ENCODE measurements at regions not wholly inside any gene's neighbourhood (a gene's known extent, or its start where the extent isn't known, plus 50 kb on each side); places are given as distances from the start of the nearest gene placed in this dataset.
"Not testable (repeated sequence)": the region's sequence is repeated elsewhere in the genome, so short reads cannot be mapped to it uniquely, and the experiment has no call there.

- H3K27ac Mint-ChIP-seq: no peak overlapping the region
- no peaks in the 10 kb centered on the region for H3K4me1 Mint-ChIP-seq (ENCODE audit: low read depth)
- H3K9me3 Mint-ChIP-seq (ENCODE audit: low read depth): no peaks in the 10 kb centered on the region
- no peak overlapping the region for H3K4me3 Mint-ChIP-seq
- no peaks in the 10 kb centered on the region for H3K27me3 Mint-ChIP-seq
- no peaks in the 10 kb centered on the region for H3K36me3 Mint-ChIP-seq
Measured at GRCh38 chr5:92652756-92653155, 928.3 kb downstream of the NR2F1-AS1 start.

GRCh38 chr5:92644266-92644886 lies 936.6 kb downstream of the NR2F1-AS1 start:
- H3K4me1 Mint-ChIP-seq (ENCODE audit: low read depth): no peaks in the 10 kb centered on the region
- no peaks in the 10 kb centered on the region for H3K36me3 Mint-ChIP-seq
- no peaks in the 10 kb centered on the region for H3K27me3 Mint-ChIP-seq
- no peaks in the 10 kb centered on the region for H3K9me3 Mint-ChIP-seq (ENCODE audit: low read depth)
- H3K4me3 Mint-ChIP-seq: no peak overlapping the region
- no peak overlapping the region for H3K27ac Mint-ChIP-seq

DNA sequence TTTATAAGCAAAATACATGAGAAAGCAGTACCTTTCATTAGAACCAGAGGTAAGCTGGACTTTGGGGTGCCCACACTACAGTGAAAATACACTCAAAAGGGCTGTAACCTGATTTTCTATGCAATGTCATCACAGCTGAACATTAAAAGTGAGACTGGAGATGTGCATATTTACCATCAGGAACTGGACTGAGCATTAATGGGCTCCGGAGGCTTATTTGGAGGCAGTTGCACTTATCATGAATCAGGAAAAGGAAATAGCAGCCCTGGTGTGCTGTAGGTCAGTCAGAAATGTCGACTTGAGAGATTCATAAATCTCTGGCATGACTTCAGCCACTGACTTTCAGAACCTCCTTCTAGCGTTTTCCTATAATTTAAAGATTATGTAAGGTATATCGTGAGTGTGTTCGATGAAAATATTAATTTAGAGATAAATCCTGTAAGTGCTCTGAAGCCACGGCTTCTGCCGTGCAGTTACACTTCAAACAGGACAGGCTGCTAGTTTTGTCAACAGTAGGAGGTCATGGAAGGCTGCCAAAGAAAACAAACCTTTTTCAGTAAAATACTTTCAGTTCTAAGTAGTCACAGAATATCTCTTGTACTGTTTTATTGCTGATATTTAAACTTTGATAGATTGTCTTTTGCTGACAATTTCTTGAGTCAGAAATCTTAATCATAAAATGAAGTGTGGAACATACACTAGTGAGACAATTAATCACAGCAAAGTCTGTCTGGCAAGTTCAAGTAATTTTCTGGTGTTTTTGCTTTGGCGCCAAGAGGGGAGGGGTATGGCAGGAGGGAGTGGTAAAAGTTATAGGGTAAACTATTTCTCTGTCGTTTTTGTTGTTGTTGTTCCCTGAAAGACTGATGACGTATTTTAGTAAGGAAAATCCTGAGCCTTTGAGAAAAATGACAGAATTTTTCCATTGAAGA lies 939.7 kb downstream of the NR2F1-AS1 start:
- H3K36me3 Mint-ChIP-seq: no peaks in the 10 kb centered on the region
- no peak overlapping the region for H3K27ac Mint-ChIP-seq
- H3K4me3 Mint-ChIP-seq: no peak overlapping the region
- no peaks in the 10 kb centered on the region for H3K9me3 Mint-ChIP-seq (ENCODE audit: low read depth)
- H3K4me1 Mint-ChIP-seq (ENCODE audit: low read depth): no peaks in the 10 kb centered on the region
- no peaks in the 10 kb centered on the region for H3K27me3 Mint-ChIP-seq

DNA sequence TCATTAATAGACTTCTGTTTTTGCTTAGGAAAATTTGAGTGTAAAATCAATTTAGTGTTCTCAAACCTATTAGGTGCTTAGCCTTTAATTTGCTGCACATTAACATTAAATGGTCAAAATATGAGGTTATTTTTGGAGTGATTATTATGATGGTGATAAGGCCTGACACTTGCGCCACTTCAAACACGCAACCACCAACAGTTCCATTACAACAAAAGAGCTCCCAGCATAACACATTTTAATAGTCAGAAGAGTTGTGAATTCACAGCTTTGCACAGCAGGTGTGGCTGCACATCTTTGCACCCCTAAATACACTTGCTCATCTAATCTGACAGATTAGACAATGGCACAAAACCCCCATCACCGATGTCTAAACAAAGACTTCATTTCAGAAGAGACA lies 940.7 kb downstream of the NR2F1-AS1 start:
- Mint-ChIP-seq H3K27ac (no peak overlapping the region), H3K4me1 (ENCODE audit: low read depth) (no peaks in the 10 kb centered on the region), H3K9me3 (ENCODE audit: low read depth) (no peaks in the 10 kb centered on the region), H3K36me3 (no peaks in the 10 kb centered on the region), H3K4me3 (no peak overlapping the region), H3K27me3 (no peaks in the 10 kb centered on the region)

DNA sequence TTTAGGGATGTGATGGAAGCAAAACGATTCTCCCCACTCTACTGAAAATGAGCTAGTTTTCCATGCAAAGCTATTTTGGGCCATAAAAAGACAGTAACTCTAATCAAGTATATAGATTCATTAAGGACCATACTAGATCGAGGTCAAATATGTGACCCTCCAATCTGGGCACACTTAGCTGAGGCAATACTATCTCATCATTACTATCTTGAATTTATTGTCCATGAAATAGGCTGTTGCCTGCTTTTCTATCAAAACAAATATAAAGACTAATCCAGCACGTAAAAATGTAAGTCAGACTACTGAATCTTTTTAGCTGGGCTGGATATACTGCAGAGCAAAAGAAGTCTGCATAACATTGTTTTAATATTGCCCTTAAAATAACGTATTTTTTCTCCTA lies 943.1 kb downstream of the NR2F1-AS1 start:
- Mint-ChIP-seq H3K4me3 (no peak overlapping the region), H3K36me3 (no peaks in the 10 kb centered on the region), H3K27me3 (no peaks in the 10 kb centered on the region)

DNA sequence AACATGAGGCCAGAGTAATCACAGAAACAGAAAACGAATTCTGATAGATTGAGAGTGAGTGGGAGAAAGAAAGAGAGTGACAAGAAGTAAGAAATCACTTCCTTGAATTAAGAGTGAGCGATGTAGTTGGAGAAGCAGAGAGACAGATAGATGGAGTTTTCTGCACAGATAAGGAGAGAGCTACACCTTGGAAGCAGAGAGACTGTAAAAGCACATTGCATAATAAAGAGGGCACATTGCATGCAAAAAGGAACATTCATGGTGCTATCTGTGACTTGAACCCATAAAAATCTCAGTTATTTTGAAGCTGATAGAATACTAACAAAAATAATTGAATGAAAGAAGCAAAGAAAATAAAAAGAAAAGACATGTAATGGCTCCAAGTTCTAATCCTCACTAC lies 943.8 kb downstream of the NR2F1-AS1 start:
- Mint-ChIP-seq H3K4me1 (ENCODE audit: low read depth) (no peaks in the 10 kb centered on the region), H3K36me3 (no peaks in the 10 kb centered on the region), H3K4me3 (no peak overlapping the region), H3K27me3 (no peaks in the 10 kb centered on the region), H3K9me3 (ENCODE audit: low read depth) (no peaks in the 10 kb centered on the region), H3K27ac (no peak overlapping the region)

More for the DNA sequence above, 943.1 kb downstream of the NR2F1-AS1 start:
- Mint-ChIP-seq H3K9me3 (ENCODE audit: low read depth) (no peaks in the 10 kb centered on the region), H3K4me1 (ENCODE audit: low read depth) (no peaks in the 10 kb centered on the region), H3K27ac (no peak overlapping the region)

GRCh38 chr5:92635001-92635461 lies 946.0 kb downstream of the NR2F1-AS1 start:
- no peaks in the 10 kb centered on the region for H3K4me1 Mint-ChIP-seq (ENCODE audit: low read depth)

DNA sequence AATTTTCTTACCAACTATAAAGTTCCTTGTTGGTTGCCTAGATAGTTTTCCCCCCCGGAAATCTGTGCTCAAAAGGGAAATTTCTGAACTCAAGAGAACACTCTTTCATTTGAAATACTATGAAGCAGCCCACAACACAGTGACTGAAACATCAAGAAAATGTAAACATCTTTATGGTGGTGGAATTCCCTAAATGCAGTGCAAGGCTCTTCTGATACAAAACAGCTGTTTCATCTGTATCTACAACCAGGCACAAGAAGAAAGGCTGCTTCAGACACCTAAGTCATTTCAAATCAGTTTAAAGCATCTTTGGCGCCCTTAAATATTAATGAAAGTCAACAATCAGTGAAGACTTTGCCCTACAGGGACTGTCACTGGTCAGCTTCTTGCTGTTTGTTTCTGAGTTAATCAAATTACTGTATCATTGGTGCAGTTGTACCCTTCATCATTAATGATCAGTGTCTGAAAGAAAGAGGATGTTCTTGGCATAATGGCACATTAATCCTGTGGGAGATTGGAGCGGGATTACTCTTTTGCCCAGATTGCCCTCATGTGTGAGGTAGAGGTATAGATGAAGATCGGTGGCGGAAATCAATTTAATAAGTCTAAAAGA lies 947.0 kb downstream of the NR2F1-AS1 start:
- no peak overlapping the region for H3K4me3 Mint-ChIP-seq
- no peak overlapping the region for H3K27ac Mint-ChIP-seq
- H3K4me1 Mint-ChIP-seq (ENCODE audit: low read depth): no peaks in the 10 kb centered on the region
- no peaks in the 10 kb centered on the region for H3K9me3 Mint-ChIP-seq (ENCODE audit: low read depth)
- H3K27me3 Mint-ChIP-seq: no peaks in the 10 kb centered on the region
- H3K36me3 Mint-ChIP-seq: no peaks in the 10 kb centered on the region

More at GRCh38 chr5:92635001-92635461, 946.0 kb downstream of the NR2F1-AS1 start:
- H3K9me3 Mint-ChIP-seq (ENCODE audit: low read depth): no peaks in the 10 kb centered on the region
- H3K4me3 Mint-ChIP-seq: no peak overlapping the region
- H3K27me3 Mint-ChIP-seq: no peaks in the 10 kb centered on the region
- H3K27ac Mint-ChIP-seq: no peak overlapping the region
- no peaks in the 10 kb centered on the region for H3K36me3 Mint-ChIP-seq

DNA sequence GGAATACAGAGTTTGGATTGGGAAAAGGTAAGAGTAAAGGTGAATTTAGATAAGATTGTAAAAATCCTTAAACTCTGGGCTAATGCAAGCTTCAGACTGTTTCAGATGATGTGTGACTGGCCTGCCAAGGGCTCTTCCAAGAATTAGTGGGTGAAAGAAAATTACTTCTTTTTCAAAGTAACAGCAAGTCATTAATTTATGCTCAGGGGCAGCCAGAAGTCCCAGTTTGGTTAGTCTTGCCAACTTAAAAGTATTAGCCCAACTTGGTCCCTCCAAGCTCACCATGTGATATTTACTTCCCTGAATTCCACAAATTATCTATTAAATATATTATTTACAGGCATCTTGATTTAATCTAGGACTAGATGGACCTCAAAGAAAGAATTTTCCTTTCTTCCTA lies 947.8 kb downstream of the NR2F1-AS1 start:
- Mint-ChIP-seq H3K4me1 (ENCODE audit: low read depth) (no peaks in the 10 kb centered on the region), H3K4me3 (no peak overlapping the region), H3K9me3 (ENCODE audit: low read depth) (no peaks in the 10 kb centered on the region), H3K36me3 (no peaks in the 10 kb centered on the region), H3K27ac (no peak overlapping the region), H3K27me3 (no peaks in the 10 kb centered on the region)

DNA sequence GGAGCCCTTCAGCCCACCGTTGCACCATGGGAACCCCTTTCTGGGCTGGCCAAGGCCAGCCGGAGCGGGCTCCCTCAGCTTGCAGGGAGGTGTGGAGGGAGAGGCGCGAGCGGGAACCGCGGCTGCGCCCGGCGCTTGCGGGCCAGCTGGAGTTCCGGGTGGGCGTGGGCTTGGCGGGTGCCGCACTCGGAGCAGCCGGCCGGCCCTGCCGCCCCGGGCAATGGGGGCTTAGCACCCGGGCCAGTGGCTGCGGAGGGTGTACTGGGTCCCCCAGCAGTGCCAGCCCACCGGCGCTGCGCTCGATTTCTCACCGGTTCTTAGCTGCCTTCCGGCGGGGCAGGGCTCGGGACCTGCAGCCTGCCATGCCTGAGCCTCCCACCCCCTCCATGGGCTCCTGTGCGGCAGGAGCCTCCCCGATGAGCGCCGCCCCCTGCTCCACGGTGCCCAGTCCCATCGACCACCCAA lies 949.8 kb downstream of the NR2F1-AS1 start:
- not testable (repeated sequence) for H3K27ac Mint-ChIP-seq, H3K27me3 Mint-ChIP-seq

GRCh38 chr5:92629574-92629973 lies 951.4 kb downstream of the NR2F1-AS1 start:
- Mint-ChIP-seq H3K36me3 (no peaks in the 10 kb centered on the region), H3K4me1 (ENCODE audit: low read depth) (no peaks in the 10 kb centered on the region), H3K27me3 (no peaks in the 10 kb centered on the region), H3K9me3 (ENCODE audit: low read depth) (no peaks in the 10 kb centered on the region), H3K27ac (no peak overlapping the region), H3K4me3 (no peak overlapping the region)

More for the DNA sequence above, 949.8 kb downstream of the NR2F1-AS1 start:
- not testable (repeated sequence) for H3K36me3 Mint-ChIP-seq; H3K4me1 Mint-ChIP-seq (ENCODE audit: low read depth); H3K4me3 Mint-ChIP-seq; H3K9me3 Mint-ChIP-seq (ENCODE audit: low read depth)

- Mint-ChIP-seq H3K27me3 (no peaks in the 10 kb centered on the region), H3K36me3 (no peaks in the 10 kb centered on the region), H3K9me3 (ENCODE audit: low read depth) (peaks cover 1% of the 10 kb centered on the region), H3K4me3 (no peak overlapping the region), H3K27ac (no peak overlapping the region), H3K4me1 (ENCODE audit: low read depth) (no peaks in the 10 kb centered on the region)
Measured at GRCh38 chr5:92629000-92629399, 952.0 kb downstream of the NR2F1-AS1 start.

- Mint-ChIP-seq H3K36me3 (no peaks in the 10 kb centered on the region), H3K27me3 (no peaks in the 10 kb centered on the region), H3K27ac (no peak overlapping the region), H3K4me3 (no peak overlapping the region), H3K9me3 (ENCODE audit: low read depth) (peaks cover 8% of the 10 kb centered on the region), H3K4me1 (ENCODE audit: low read depth) (no peaks in the 10 kb centered on the region)
Measured at GRCh38 chr5:92627186-92627585, 953.8 kb downstream of the NR2F1-AS1 start.

GRCh38 chr5:92616085-92616484 lies 964.9 kb downstream of the NR2F1-AS1 start:
- H3K36me3 Mint-ChIP-seq: no peaks in the 10 kb centered on the region
- H3K27ac Mint-ChIP-seq: no peak overlapping the region
- H3K4me1 Mint-ChIP-seq (ENCODE audit: low read depth): no peaks in the 10 kb centered on the region
- H3K9me3 Mint-ChIP-seq (ENCODE audit: low read depth): peaks cover 4% of the 10 kb centered on the region
- no peaks in the 10 kb centered on the region for H3K27me3 Mint-ChIP-seq
- no peak overlapping the region for H3K4me3 Mint-ChIP-seq

DNA sequence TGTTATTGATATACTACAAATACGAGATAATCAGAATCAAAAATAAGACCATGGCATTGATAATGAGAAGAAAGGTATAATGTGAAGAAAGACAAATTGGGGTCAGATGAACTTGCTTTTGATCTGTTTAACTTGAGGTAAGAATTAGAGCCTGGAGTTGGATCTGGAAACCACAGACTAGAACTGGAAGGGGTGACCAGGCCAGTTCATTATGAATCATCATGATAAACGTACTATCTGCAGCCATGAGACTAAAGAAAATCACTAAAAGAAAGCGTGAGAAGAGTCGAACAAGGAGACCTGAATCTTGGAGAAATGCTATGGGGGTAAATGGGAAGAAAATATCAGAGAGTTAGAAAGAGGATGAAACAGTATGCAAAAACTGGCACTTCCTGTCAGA lies 967.5 kb downstream of the NR2F1-AS1 start:
- H3K4me3 Mint-ChIP-seq: no peak overlapping the region
- no peaks in the 10 kb centered on the region for H3K36me3 Mint-ChIP-seq
- no peak overlapping the region for H3K27ac Mint-ChIP-seq
- no peaks in the 10 kb centered on the region for H3K27me3 Mint-ChIP-seq
- no peaks in the 10 kb centered on the region for H3K9me3 Mint-ChIP-seq (ENCODE audit: low read depth)
- no peaks in the 10 kb centered on the region for H3K4me1 Mint-ChIP-seq (ENCODE audit: low read depth)
